Activated CD8-positive, alpha-beta memory T cell treated with anti-CD3 and anti-CD28 coated beads, Interleukin-2, amount 50 U/mL, for 1 hour (primary cell): ENCODE measurements at regions not wholly inside any gene's neighbourhood (a gene's known extent, or its start where the extent isn't known, plus 50 kb on each side); places are given as distances from the start of the nearest gene placed in this dataset.
"Not testable (repeated sequence)": the region's sequence is repeated elsewhere in the genome, so short reads cannot be mapped to it uniquely, and the experiment has no call there.

Source experiments
- DNase-seq: peaks from one replicate; pipeline ENCODE4 v3.0.0-alpha.2; 2020; ENCODE audit errors: extremely low read depth

DNA sequence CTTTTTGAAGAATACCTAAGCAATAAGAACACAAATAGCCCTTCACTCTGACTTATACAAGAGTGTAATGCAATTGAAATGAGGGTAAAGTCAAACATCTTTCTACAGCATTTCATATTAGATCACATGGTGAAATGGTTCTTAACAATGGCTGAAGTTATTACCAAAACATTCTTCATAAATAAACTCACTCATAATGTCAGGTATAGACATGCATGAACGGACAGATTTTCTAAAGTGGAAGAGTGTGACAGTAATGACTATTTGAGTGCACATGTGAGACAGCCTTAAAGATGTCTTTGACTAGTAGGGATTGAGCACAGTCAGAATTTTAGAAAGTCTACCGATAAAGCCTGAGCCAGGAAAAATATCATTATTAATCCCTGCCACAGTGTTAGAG lies 471.0 kb downstream of the ZPLD1 start:
- no peak for DNase-seq

DNA sequence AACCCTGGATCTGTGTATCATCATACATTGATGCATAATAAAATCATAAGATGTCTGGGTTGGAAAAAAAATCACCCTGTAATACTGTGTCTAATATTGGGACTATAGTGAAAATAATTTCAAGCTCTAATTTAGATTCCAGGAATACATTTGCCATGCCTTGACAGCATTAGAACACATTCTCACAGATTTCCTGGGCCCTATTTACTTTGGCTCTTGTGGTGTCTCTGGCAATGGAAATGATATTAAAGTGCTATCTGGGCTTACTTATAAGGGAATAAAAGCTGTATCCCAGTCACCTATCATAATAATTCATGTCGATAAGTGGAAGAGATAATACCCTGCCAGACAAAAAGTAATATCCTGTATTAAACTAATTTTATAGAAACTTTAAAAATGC lies 472.0 kb downstream of the ZPLD1 start:
- DNase-seq = no peak

- DNase-seq = no peak
These were observed 475.1 kb downstream of the ZPLD1 start for GRCh38 chr3:102909904-102910303.

GRCh38 chr3:102916532-102916931 lies 481.7 kb downstream of the ZPLD1 start:
- no peak for DNase-seq

DNA sequence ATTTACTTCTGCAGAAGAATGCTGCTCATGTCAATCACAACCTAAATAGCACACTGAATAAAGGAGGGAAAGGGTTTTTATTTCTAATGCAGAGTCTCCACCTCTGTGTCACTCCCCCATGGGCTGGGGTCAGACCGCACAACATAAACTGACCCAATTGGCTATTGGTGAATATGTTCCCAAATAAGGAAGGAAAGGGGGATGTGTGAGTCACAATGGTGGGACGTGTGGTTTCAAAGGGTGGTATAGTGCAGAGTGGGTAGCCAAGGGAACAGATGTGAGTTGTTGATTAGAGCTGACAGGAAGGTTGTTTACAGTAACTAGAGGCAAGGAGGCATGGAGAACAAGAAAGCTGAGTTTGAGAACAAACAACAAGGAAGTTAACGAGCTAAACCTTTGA lies 491.8 kb downstream of the ZPLD1 start:
- DNase-seq = no peak

GRCh38 chr3:102933377-102933776 lies 498.6 kb downstream of the ZPLD1 start:
- no peak for DNase-seq

- DNase-seq = no peak
These were observed 501.8 kb downstream of the ZPLD1 start for GRCh38 chr3:102936511-102937045.

DNA sequence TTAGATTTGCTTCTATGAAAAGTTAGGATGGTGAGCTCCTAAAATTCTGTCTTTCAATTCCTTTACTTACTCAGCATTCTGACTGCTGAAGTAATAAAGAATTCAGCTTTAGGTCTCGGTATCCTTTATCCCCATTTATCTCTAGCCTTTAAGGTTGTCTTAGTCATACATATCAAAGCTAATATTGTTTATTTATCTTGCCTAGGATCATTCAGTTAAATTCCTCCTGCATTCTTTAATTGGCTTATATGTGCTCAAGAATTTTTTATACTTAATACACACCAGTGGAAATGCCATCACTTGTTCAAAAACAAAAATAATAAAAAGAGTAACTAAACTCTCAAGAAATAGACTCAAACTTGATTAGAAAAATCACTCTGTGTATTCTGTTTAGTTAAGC lies 507.0 kb downstream of the ZPLD1 start:
- no peak for DNase-seq

- DNase-seq = not testable (repeated sequence)
These were observed 511.6 kb downstream of the ZPLD1 start for GRCh38 chr3:102946445-102946844.

DNA sequence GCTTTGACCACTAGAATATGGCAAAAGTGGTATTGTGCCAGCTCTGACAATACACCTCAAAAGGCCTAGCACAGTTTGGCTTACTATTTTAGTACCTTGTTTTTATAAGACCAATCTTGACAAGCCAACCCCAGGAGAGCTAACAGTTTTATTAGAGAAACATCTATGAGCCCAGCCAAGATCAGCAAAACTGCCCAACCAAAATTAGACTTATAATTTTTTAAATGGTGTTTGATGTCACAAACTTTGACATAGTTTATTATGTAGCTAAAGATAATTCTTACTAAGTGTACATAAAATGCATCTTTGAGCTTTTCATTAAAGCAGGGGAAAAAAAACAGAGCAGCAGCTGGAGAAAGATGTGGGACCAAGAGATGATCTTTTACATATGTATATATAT lies 537.5 kb downstream of the ZPLD1 start:
- no peak for DNase-seq

- no peak for DNase-seq
These were observed 539.5 kb downstream of the ZPLD1 start for GRCh38 chr3:102974333-102974732.

DNA sequence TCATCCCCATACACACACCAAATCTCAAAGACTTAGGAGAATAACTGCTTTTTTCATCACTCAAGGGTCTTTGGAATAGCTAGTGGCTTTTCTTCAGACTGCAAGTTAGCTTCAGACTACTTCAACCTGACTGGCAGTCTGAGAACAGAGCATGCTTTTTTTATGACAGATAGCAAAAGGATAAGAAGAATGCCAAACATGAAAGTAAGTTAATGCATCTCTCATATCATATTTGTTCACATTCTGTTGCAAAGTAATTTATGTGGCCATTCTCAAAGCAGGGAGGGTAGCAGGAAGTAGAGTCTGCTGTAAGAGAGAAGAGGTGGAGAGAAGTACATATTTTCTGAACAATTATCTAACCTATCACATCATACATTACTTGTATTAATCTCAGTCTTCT lies 544.4 kb downstream of the ZPLD1 start:
- DNase-seq = no peak

GRCh38 chr3:102979682-102980354 lies 545.0 kb downstream of the ZPLD1 start:
- DNase-seq = no peak

DNA sequence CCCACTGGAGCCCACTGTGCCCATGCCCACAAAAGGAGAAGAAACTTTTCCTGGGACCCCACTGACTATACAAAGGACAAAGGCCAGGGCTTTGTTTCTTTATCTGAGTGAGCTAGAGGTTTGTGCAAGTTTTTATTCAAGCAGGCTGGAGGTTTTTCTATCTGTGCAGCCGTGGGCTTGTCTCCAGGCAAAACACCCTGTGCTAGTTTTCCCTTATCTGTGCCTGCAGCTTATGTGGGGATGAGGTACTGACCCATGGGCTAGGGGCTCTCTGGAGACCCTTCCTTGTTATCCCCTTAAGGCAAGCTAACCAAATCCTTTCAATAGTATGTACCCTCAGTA lies 545.5 kb downstream of the ZPLD1 start:
- DNase-seq = no peak

DNA sequence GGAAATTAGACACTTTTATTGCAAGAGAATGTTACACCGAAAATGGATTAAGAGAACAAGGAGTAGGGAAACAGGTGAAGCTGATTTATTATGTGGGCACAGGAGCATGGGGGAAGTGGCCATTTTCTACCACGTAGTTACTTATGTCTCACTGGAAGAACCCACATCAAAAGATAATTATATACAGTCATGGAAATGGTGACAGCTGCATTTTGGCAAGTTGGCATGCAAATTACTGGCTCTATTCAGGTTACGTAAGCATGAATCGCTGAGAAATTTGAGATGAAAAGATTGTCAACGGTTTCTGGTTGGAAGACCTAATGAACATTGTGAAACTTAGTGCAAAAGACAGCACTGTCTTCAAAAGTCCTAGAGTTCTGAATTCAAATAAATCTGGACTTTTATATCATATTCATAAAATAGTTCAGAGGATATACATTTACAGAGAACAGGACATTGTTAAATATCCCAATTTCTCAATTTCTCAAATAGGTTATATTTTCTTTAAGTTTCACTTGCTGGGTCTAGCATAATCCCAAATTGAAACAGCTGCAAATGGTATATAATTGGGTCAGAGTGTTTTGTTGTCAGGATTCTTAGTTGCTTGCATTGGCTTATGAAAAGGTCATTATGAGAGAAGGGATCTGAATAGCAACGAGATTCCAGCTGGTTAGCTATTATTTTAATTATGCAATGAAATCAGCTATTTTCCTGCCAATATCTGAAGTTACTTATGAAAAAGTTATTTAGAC lies 567.8 kb downstream of the ZPLD1 start:
- no peak for DNase-seq

- no peak for DNase-seq
These were observed 571.8 kb downstream of the ZPLD1 start for GRCh38 chr3:103006526-103007183.

DNA sequence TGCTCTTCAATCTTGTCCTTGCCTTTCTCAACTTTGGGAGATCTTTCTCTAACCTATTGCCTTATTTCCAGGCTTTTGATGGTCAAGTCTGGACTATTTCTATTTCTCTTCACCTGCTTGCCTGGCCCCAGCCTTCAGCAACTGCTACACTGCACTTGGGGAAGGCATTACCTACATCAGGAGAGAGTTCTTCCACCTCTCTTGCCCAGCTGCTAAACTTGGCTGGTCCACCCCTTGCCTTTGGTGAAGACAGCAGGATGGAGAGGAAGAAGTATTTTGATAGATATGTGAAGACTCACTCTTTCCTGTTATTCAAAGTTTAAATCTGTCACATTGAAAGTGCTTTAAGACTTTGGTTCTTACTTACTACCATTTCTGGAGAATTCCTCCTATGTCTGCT lies 574.8 kb downstream of the ZPLD1 start:
- DNase-seq = no peak

DNA sequence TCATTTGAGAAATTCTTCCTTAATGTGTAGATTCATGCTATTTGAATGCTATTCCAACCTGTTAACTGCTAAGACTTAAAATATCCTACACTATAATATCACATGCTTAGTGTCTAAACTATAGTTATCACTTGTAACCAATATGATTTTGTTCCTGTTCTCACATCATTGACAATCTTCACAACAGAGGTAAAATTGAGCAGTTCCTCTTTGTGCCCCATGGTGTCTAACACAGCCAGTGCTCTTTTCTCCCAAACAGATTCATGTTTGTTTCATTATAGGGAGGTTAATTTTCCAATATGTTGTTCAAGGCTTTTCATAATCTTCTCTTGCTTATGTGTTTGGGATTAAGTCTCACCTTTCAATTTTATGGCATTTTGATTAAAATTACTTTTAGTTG lies 591.1 kb downstream of the ZPLD1 start:
- no peak for DNase-seq

GRCh38 chr3:103033841-103034240 lies 599.0 kb downstream of the ZPLD1 start:
- DNase-seq = no peak

DNA sequence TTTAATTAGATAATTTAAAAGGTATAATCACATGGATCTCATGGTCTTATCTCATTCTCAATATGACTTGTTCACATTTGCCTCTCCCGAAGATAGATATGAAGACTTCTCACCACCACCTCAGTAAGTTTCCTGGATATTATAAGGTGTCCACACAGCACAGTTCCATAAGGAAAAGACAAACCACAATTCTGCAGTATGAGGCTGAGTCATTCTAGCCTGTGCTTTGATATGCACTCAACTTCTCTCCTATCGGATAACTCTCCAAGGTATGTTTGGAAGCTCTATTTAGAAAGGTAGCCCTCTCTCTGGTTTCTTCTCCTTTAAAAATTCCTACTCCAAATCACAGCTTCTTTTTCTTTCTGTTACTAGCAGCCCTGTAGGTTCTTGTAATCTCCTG lies 612.8 kb downstream of the ZPLD1 start:
- DNase-seq = no peak

- no peak for DNase-seq
These were observed 613.4 kb downstream of the ZPLD1 start for GRCh38 chr3:103048068-103048722.

GRCh38 chr3:103052236-103052830 lies 617.5 kb downstream of the ZPLD1 start:
- no peak for DNase-seq
